ENCODE measurements at regions not wholly inside any gene's neighbourhood (a gene's known extent, or its start where the extent isn't known, plus 50 kb on each side); places are given as distances from the start of the nearest gene placed in this dataset.

DNA sequence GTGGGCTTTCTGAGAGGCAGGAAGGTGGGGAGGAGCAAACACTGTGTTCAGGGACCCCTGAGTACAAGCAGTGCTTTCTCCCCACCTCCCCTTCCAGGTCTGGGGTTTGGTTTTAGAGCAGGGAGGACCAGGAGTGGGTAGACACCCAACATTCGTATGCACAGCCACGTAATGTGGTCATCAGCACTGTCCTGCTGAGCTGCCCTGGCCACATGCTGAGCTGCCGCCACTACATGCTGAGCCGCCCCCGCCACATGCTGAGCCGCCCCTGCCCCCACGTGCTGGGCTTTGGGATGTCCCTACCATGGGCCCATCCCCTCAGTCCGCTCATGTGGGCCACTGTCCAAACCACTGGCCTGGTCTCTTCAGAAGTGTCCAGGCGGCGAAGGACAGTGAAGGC is 214.9 kb upstream of the CST7 start:
- H3K9me3 Mint-ChIP-seq (ENCODE audit: low read depth), result no peaks in the 10 kb centered on the region
- H3K36me3 Mint-ChIP-seq, result no peaks in the 10 kb centered on the region
- no peak overlapping the region for H3K4me3 Mint-ChIP-seq
- H3K27ac Mint-ChIP-seq, result no peak overlapping the region
- peaks cover 3% of the 10 kb centered on the region for H3K4me1 Mint-ChIP-seq (ENCODE audit: low read depth)
- no peaks in the 10 kb centered on the region for H3K27me3 Mint-ChIP-seq

DNA sequence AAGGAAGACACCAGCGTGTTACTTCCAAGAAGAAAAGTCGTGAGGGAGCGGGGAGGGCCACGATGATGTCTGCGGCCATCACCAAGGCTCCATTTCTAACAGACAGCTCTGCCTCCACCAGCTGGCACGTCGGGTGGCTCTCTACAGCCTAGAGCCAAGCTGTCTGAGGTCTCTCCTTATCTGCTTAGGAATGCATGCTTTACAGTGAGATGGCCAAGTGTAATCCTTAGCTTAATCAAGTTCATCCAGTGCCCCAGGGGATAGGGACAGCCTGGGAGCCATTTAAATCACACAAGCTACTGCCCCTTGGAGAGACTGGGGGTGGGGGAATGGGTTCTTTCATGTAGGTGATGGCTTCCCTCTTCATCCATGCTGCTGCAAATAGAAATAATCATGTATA is 213.8 kb upstream of the CST7 start:
- no peak overlapping the region for H3K27ac Mint-ChIP-seq
- no peaks in the 10 kb centered on the region for H3K27me3 Mint-ChIP-seq
- H3K4me1 Mint-ChIP-seq (ENCODE audit: low read depth), result peaks cover 12% of the 10 kb centered on the region
- H3K4me3 Mint-ChIP-seq, result no peak overlapping the region
- H3K36me3 Mint-ChIP-seq, result no peaks in the 10 kb centered on the region
- H3K9me3 Mint-ChIP-seq (ENCODE audit: low read depth), result no peaks in the 10 kb centered on the region

DNA sequence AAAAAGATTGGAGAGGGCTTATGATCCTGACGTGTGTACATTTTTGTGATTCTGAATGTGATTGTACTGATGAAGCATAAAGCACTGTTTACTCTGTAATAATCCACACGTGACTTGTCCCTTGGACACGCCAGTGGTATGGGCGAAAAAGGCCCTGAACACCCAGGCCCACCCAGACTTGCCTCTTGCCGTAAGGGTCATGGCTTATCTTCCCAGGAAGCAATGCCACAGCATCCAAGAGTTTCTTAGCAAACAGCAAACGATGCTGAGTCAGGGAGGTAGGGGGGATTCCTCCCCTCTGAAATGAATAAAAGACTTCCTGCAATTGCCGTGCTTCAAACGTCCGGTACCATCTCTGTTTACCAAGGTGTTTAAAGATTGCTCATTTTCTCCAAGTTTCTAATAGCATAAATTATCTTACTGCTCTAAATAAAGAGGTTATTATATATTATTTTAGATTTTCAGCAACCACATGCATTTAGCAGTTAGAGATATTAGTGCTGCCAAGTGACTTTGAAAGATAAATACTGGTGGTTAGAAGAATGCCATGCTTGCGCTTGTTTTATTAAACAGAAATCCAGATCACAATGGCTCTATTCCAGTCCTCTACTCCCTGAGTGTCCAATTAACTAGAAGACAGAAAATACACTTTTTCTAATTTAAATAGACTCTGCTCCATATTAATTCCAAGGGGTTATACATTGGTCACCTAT is 212.8 kb upstream of the CST7 start:
- Mint-ChIP-seq H3K27ac (no peak overlapping the region), H3K36me3 (no peaks in the 10 kb centered on the region), H3K9me3 (ENCODE audit: low read depth) (no peaks in the 10 kb centered on the region), H3K4me1 (ENCODE audit: low read depth) (peaks cover 17% of the 10 kb centered on the region), H3K4me3 (no peak overlapping the region), H3K27me3 (no peaks in the 10 kb centered on the region)

DNA sequence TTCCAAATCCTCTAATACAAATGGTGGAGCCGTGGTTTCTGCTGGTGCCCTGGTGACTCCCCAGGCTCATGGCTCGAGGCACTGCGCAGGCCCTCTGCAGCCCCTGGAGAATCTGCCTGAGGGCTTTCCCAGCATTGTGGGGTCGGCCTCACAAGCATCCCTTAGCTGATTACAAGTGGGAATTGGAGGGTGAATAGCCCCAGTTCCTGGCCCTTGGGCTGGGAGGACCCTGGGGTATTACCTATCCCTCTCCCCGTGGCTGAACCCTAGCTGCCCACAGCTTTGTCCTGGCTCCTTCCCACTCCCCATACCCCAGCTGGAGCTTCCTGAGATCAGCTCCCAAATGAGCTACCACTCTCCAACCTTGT is 212.2 kb upstream of the CST7 start:
- H3K4me1 Mint-ChIP-seq (ENCODE audit: low read depth), result peaks cover 17% of the 10 kb centered on the region
- H3K9me3 Mint-ChIP-seq (ENCODE audit: low read depth), result no peaks in the 10 kb centered on the region
- no peaks in the 10 kb centered on the region for H3K27me3 Mint-ChIP-seq
- H3K27ac Mint-ChIP-seq, result no peak overlapping the region
- no peaks in the 10 kb centered on the region for H3K36me3 Mint-ChIP-seq
- H3K4me3 Mint-ChIP-seq, result no peak overlapping the region

DNA sequence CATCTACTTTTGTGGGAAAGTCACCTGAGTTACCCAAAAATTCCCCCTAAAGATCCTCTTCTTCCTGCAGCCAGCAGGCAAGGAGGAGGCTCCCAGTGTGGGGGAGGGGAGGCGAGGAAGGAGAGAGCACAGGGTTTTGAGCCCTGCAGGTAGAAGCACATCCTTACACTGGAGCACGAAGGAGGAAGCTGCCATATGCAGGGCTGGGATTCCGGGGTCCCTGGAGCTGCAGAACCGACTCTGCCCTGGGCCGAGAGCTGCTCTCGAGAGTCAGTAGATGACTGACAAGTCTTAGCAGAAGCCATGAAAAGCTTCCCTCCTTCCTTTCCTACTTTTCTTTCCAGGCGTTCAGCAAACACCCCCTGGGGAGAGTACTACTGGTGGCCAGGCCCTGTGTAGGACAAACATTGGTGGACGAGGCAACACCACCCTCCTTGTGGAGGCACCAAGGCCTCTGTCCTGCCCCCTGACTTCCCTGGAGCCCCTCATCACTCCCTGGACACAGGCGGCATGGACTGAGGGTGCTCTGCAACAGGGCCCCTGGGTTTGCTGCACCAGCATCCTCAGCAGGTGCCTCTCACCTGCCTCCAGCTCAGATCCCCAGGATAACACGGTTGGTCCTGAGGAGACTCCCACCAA is 211.7 kb upstream of the CST7 start:
- Mint-ChIP-seq H3K9me3 (ENCODE audit: low read depth) (no peaks in the 10 kb centered on the region), H3K27me3 (no peaks in the 10 kb centered on the region), H3K4me1 (ENCODE audit: low read depth) (peaks cover 17% of the 10 kb centered on the region), H3K4me3 (no peak overlapping the region), H3K27ac (no peak overlapping the region), H3K36me3 (no peaks in the 10 kb centered on the region)

DNA sequence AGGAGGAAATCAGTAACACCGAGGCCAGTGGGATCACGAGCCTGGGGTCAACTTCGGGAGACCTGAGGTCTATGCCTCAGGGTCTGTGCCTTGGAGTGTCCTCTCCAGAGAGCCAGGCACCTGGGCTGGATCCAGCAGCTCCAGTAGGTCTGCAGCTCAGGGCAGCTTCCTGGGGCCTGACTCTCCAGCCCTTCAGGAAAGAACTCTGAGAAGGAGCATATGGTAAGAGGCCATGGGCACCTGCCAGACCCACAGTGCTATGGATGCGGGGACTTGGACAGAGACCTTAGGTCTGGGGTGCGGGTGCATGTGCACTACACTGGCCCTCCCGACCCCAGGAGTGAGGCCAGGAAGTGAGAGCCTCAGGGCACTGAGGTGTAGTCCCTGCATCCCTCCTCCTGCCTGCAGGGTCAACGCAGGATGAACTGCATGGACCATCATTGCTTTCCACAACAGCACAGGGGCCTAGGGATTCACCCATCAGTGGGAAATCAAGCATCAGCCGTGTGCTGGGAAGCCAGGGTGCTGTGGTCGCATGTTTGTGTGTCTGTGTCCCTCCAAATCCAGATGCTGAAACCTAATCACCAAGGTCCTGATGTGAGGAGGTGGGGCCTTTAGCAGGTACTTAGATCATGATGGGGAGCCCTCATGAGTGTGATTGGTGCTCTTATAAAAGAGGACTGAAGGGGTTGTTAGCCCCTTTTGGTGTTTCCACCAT is 210.9 kb upstream of the CST7 start:
- Mint-ChIP-seq H3K4me3 (no peak overlapping the region), H3K27me3 (no peaks in the 10 kb centered on the region), H3K4me1 (ENCODE audit: low read depth) (peaks cover 17% of the 10 kb centered on the region), H3K27ac (no peak overlapping the region), H3K9me3 (ENCODE audit: low read depth) (no peaks in the 10 kb centered on the region), H3K36me3 (no peaks in the 10 kb centered on the region)

DNA sequence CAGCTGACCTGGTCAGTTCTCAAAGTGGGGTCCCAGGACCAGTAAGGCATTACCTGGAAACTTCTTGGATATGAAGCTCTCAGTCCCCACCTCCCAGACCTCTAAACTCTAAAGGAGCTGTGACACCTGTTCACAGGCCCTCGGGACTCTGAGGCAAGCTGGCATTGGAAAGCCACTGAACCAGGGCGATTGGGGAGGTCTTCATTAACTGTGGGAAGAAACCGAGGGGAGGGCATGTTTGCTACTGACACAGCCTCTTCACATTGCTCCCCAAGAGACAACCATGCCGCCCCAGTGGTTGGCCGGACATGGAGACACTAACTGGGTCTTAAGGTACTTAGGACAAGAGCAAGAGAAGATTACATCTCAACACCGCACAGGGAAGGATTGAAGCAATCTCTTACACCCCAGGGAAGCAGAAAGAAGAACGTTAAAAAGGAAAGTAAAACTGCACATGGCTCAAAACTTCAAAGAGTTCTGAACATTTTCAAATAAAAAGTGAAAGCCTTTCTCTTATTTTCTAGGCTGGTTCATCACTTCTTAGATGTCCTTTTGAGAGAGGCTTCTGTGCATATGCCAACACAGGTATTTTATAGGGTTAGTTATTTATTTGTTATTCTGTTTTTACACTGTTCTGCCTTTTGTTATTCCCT is 210.0 kb upstream of the CST7 start:
- Mint-ChIP-seq H3K4me3 (peak overlapping the region; percentile 63), H3K36me3 (no peaks in the 10 kb centered on the region), H3K4me1 (ENCODE audit: low read depth) (peaks cover 17% of the 10 kb centered on the region), H3K27me3 (no peaks in the 10 kb centered on the region), H3K27ac (peak overlapping the region; percentile 36), H3K9me3 (ENCODE audit: low read depth) (no peaks in the 10 kb centered on the region)

DNA sequence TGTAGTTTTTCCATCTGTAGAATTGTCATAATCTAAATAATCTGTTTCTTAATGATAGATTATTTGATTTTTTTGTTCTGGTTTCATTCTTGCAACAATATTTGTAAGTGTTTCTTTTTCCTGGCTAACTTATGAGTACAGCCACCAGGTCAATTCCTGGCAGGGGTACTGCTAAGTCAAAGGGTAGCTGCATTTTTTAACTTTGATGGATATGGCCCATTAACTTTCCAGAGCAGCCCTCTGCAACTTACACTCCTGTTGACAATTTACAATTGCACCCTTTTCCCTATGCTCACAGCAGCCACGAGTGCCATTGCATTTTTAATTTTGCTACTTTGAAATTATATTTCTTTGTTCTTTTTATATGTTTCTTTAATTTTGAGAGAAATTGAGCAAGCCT is 209.3 kb upstream of the CST7 start:
- Mint-ChIP-seq H3K27ac (peak overlapping the region; percentile 36), H3K27me3 (no peaks in the 10 kb centered on the region), H3K36me3 (no peaks in the 10 kb centered on the region), H3K9me3 (ENCODE audit: low read depth) (no peaks in the 10 kb centered on the region), H3K4me3 (no peak overlapping the region), H3K4me1 (ENCODE audit: low read depth) (peaks cover 17% of the 10 kb centered on the region)

DNA sequence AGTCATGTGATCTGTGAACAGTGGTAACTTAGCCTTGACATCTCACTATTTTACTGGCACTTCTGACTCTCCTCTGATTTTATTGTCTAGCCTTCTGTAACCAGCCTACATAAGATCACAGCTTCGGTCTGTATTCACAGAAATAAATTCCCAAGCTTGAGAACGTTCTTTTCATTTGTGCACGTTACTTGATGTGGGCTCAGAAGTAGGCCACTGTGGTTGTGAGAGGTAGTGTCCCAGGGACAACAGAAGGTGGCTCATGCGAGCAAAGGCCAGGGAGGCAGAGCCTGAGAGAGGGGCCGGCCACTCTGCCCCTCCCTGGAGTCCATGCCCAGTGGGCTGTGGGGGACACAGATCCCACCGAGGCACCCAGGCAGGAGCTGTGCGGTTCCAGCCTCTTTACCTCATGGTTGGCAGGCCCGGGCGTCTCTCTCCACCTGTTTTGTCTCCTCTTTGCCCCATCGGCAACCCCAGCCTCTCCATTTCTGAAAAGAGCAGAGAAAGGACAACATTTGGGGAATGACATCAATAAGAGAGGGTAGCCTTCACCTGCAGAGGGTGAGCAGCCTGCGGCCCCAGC is 207.5 kb upstream of the CST7 start:
- no peaks in the 10 kb centered on the region for H3K36me3 Mint-ChIP-seq
- H3K4me3 Mint-ChIP-seq, result no peak overlapping the region
- no peaks in the 10 kb centered on the region for H3K9me3 Mint-ChIP-seq (ENCODE audit: low read depth)
- H3K27me3 Mint-ChIP-seq, result no peaks in the 10 kb centered on the region
- H3K27ac Mint-ChIP-seq, result no peak overlapping the region
- H3K4me1 Mint-ChIP-seq (ENCODE audit: low read depth), result peaks cover 17% of the 10 kb centered on the region

DNA sequence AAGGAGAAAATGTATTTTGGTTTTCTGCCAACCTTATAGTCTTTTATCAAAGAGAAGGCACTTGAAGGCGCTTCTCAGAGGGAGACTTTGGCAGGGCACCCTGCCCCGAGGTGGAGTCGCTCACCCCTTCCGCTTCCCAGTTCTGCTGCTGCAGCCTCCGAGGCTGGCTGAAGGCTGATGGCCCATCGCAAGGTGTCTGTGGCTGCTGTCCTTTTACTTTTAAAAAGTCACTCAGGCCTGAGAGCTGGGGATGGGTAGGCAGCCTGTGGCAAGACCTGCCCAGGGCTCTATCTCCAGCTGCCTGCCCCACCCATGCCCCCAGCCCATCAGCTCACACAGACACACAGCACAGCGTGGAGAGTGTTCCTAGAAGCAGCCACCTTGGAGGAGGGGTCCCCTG is 206.6 kb upstream of the CST7 start:
- H3K27ac Mint-ChIP-seq, result no peak overlapping the region
- no peaks in the 10 kb centered on the region for H3K9me3 Mint-ChIP-seq (ENCODE audit: low read depth)
- no peaks in the 10 kb centered on the region for H3K36me3 Mint-ChIP-seq
- no peaks in the 10 kb centered on the region for H3K27me3 Mint-ChIP-seq
- H3K4me1 Mint-ChIP-seq (ENCODE audit: low read depth), result peaks cover 21% of the 10 kb centered on the region
- H3K4me3 Mint-ChIP-seq, result no peak overlapping the region

DNA sequence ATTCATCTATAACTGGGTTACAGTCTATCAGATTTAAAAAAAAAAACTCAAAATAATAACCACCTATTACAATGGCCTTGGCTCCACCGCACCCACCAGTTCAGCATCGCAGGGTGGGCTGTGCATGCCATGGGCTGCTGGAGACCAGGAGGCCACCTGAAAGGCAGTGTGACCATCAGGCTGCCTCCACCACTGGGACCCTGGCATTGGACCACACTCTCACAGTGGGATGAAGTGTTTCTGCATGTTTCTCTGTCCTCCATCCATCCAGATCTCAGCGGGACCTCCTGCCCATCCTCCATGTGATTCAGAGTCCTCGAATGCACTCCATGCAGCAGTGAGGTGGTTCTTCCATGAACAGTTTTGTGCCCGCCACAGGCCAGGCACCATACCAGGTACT is 206.1 kb upstream of the CST7 start:
- Mint-ChIP-seq H3K27me3 (no peaks in the 10 kb centered on the region), H3K27ac (no peak overlapping the region), H3K36me3 (no peaks in the 10 kb centered on the region), H3K4me1 (ENCODE audit: low read depth) (peaks cover 23% of the 10 kb centered on the region), H3K4me3 (no peak overlapping the region), H3K9me3 (ENCODE audit: low read depth) (no peaks in the 10 kb centered on the region)

DNA sequence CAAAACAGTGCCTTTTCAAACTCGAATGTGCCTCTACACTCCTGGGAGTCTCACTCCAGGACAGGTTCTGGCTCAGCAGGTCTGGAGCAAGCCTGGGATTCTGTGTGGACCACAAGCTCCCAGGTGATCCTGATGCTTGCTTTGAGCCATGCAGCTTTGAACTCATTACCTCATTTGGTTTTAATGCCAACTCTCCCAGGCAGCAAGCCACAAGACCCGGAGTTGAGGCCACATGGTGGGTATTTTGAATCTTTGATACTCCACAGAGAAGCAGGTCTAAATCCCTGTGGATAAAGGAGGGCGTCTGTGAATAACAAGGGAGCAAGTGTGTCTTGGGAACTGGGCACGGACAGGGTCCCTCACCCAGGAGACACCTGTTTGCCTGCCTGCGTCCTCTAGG is 205.4 kb upstream of the CST7 start:
- H3K9me3 Mint-ChIP-seq (ENCODE audit: low read depth), result no peaks in the 10 kb centered on the region
- no peak overlapping the region for H3K4me3 Mint-ChIP-seq
- H3K4me1 Mint-ChIP-seq (ENCODE audit: low read depth), result peaks cover 23% of the 10 kb centered on the region
- no peaks in the 10 kb centered on the region for H3K36me3 Mint-ChIP-seq
- H3K27ac Mint-ChIP-seq, result no peak overlapping the region
- no peaks in the 10 kb centered on the region for H3K27me3 Mint-ChIP-seq

DNA sequence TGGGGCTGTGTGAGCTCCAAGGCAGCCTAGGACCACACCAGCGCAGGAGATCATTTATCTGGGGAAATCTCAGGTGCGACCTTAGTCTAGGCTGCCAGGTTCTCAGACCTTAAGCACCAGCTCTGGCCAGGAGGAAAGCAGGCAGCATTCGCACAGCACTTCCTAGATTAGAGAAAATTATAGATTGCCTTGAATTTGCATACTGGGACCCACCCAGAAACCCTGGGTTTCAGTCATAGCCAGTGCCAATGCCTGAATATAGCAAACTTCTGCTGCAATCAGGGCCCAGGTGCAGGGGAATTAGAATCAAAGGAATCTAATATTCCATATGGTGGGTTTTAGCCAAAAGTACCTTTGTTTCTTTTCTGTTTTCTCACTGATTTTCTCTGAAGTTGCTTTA is 204.3 kb upstream of the CST7 start:
- Mint-ChIP-seq H3K27ac (no peak overlapping the region), H3K27me3 (no peaks in the 10 kb centered on the region), H3K36me3 (no peaks in the 10 kb centered on the region), H3K4me3 (no peak overlapping the region), H3K9me3 (ENCODE audit: low read depth) (no peaks in the 10 kb centered on the region), H3K4me1 (ENCODE audit: low read depth) (peaks cover 14% of the 10 kb centered on the region)

DNA sequence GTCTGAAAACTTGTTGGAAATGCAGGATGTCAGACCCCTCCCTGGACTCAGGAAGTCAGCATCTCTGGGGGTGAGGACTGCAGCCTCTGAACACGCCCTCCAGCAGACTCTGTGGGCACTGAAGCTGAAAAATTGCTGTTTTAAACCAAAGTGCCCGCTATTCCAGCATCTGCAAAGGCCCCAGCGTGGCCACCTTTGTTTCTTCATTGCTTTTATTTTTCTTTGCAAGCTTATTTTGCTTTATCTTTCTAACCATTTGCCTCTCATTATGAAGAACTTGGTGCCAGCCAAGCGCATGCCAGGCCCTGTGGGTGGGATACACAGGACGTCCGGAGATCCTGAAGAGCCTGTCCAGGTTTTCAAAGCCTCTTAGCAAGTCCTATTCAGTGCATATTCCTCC is 203.9 kb upstream of the CST7 start:
- H3K4me3 Mint-ChIP-seq, result no peak overlapping the region
- H3K36me3 Mint-ChIP-seq, result no peaks in the 10 kb centered on the region
- H3K9me3 Mint-ChIP-seq (ENCODE audit: low read depth), result no peaks in the 10 kb centered on the region

More for the DNA sequence above, 203.9 kb upstream of the CST7 start:
- H3K4me1 Mint-ChIP-seq (ENCODE audit: low read depth), result peaks cover 11% of the 10 kb centered on the region
- H3K27me3 Mint-ChIP-seq, result no peaks in the 10 kb centered on the region
- no peak overlapping the region for H3K27ac Mint-ChIP-seq

Data from activated naive CD8-positive, alpha-beta T cell (primary cell).